GM12864 (cell line): ENCODE measurements at regions not wholly inside any gene's neighbourhood (a gene's known extent, or its start where the extent isn't known, plus 50 kb on each side); places are given as distances from the start of the nearest gene placed in this dataset.
"Not testable (repeated sequence)": the region's sequence is repeated elsewhere in the genome, so short reads cannot be mapped to it uniquely, and the experiment has no call there.

Experiments used
- DNase-seq: peaks from one replicate; pipeline ENCODE4 v3.0.0-alpha.2; 2011; ENCODE audit warnings: low read depth
- H3K4me3 ChIP-seq: 2 replicates; pipeline ENCODE4 v1.5.1; 2011; ENCODE audit warnings: mild to moderate bottlenecking, low read depth, low read length, control low read depth
- CTCF ChIP-seq: IDR thresholded peaks from 2 replicates; pipeline ENCODE4 v1.5.1; 2011; ENCODE audit warnings: low read depth, mild to moderate bottlenecking, moderate library complexity, low read length, control low read depth, inconsistent platforms; ENCODE audit errors: missing control alignments

- DNase-seq: no peak
- TF ChIP-seq CTCF: no peak
- H3K4me3 ChIP-seq: no peak overlapping the region
These were observed 187.5 kb upstream of the ZNF469 start for GRCh38 chr16:88195269-88195705.

- no peak overlapping the region for H3K4me3 ChIP-seq
- TF ChIP-seq CTCF: no peak
- DNase-seq: no peak
These were observed 186.8 kb upstream of the ZNF469 start for GRCh38 chr16:88195911-88196465.

GRCh38 chr16:88196471-88197400 is 186.0 kb upstream of the ZNF469 start:
- TF ChIP-seq CTCF: no peak
- DNase-seq: no peak
- no peak overlapping the region for H3K4me3 ChIP-seq

GRCh38 chr16:88197481-88198456 is 185.0 kb upstream of the ZNF469 start:
- no peak for TF ChIP-seq CTCF
- no peak for DNase-seq

GRCh38 chr16:88198457-88199295 is 184.1 kb upstream of the ZNF469 start:
- not testable (repeated sequence) for DNase-seq, H3K4me3 ChIP-seq

More at GRCh38 chr16:88197481-88198456, 185.0 kb upstream of the ZNF469 start:
- H3K4me3 ChIP-seq: no peak overlapping the region

- not testable (repeated sequence) for DNase-seq, H3K4me3 ChIP-seq
These were observed 183.2 kb upstream of the ZNF469 start for GRCh38 chr16:88199296-88200153.

GRCh38 chr16:88200154-88200895 is 182.4 kb upstream of the ZNF469 start:
- H3K4me3 ChIP-seq, DNase-seq: not testable (repeated sequence)
